ENCODE measurements at regions not wholly inside any gene's neighbourhood (a gene's known extent, or its start where the extent isn't known, plus 50 kb on each side); places are given as distances from the start of the nearest gene placed in this dataset.

DNA sequence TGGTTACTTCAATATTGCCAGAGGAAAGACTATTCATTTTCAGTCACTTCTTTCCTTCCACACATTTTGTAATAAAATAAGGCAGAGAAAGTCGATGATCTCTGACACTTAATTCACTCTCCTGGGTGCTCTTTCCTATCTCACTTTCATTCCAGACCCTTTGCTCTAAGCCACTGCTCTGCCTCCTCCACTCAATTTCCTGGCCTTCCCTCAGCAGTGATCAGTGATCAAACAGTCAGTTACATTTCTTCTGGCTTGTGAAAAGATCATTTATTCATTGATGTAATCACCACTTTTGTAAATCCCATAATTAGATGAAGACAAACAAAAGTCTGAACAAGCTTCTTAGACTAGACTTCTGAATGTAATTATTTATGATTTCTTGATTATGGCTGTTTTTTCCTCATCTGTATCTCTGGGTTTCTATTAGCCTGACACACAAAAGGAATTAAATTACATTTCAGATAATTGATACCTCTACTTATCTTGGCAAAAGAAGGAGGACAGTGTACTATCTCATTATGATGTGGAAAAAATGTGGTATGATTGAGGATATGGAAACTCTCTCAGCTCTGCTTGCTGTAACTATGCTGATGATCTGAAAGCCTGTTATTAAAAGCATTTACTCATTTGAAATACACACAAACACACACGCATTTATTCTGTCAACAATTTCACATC is 1102.3 kb downstream of the GRM8 start:
- TF ChIP-seq POLR2A (IDR thresholded peaks at IDR 0.05; ENCODE audit: low read length) (no peak), EP300 (IDR thresholded peaks at IDR 0.05) (no peak), TFCP2L1 (CRISPR knock-in tag; IDR thresholded peaks at IDR 0.05) (no peak), JUN (IDR thresholded peaks at IDR 0.05) (no peak), CBX8 (IDR thresholded peaks at IDR 0.05) (no peak), ESRRA (IDR thresholded peaks at IDR 0.05; ENCODE audit: borderline replicate concordance, low read length) (no peak), HOXB13 (CRISPR knock-in tag; IDR thresholded peaks at IDR 0.05; ENCODE audit: low read depth) (no peak), RAD21 (conservative IDR thresholded peaks at IDR 0.05 in 1 of 2, IDR thresholded peaks at IDR 0.05 in 1 of 2) (no peak), POLR2AphosphoS2 (conservative IDR thresholded peaks at IDR 0.05; ENCODE audit: low read length) (no peak), ZC3H11A (IDR thresholded peaks at IDR 0.05) (no peak)
- TF ChIP-seq, protein P1, sequence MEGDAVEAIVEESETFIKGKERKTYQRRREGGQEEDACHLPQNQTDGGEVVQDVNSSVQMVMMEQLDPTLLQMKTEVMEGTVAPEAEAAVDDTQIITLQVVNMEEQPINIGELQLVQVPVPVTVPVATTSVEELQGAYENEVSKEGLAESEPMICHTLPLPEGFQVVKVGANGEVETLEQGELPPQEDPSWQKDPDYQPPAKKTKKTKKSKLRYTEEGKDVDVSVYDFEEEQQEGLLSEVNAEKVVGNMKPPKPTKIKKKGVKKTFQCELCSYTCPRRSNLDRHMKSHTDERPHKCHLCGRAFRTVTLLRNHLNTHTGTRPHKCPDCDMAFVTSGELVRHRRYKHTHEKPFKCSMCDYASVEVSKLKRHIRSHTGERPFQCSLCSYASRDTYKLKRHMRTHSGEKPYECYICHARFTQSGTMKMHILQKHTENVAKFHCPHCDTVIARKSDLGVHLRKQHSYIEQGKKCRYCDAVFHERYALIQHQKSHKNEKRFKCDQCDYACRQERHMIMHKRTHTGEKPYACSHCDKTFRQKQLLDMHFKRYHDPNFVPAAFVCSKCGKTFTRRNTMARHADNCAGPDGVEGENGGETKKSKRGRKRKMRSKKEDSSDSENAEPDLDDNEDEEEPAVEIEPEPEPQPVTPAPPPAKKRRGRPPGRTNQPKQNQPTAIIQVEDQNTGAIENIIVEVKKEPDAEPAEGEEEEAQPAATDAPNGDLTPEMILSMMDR (IDR thresholded peaks at IDR 0.05), result no peak
- TF ChIP-seq, protein P2, sequence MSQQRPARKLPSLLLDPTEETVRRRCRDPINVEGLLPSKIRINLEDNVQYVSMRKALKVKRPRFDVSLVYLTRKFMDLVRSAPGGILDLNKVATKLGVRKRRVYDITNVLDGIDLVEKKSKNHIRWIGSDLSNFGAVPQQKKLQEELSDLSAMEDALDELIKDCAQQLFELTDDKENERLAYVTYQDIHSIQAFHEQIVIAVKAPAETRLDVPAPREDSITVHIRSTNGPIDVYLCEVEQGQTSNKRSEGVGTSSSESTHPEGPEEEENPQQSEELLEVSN (IDR thresholded peaks at IDR 0.05; ENCODE audit: borderline replicate concordance, low read depth), result no peak
- TF ChIP-seq, protein P3, sequence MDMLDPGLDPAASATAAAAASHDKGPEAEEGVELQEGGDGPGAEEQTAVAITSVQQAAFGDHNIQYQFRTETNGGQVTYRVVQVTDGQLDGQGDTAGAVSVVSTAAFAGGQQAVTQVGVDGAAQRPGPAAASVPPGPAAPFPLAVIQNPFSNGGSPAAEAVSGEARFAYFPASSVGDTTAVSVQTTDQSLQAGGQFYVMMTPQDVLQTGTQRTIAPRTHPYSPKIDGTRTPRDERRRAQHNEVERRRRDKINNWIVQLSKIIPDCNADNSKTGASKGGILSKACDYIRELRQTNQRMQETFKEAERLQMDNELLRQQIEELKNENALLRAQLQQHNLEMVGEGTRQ (IDR thresholded peaks at IDR 0.05), result no peak
